Neuronal stem cell (in vitro differentiated cells): ENCODE measurements at regions not wholly inside any gene's neighbourhood (a gene's known extent, or its start where the extent isn't known, plus 50 kb on each side); places are given as distances from the start of the nearest gene placed in this dataset.

Source experiments
- DNase-seq: peaks from one replicate; pipeline ENCODE4 v3.0.0-alpha.2; 2013; ENCODE audit warnings: low spot score
- H2AFZ ChIP-seq: one replicate; pipeline ENCODE4 v1.6.1; 2013; ENCODE audit warnings: mild to moderate bottlenecking, low read length, inconsistent platforms
- H2AK5ac ChIP-seq: 2 replicates; pipeline ENCODE4 v1.6.1; 2013; ENCODE audit warnings: low read depth, mild to moderate bottlenecking, inconsistent platforms, low read length, moderate library complexity, mixed read lengths
- H2BK120ac ChIP-seq: 2 replicates; pipeline ENCODE4 v1.6.1; 2013; ENCODE audit warnings: low read depth, mild to moderate bottlenecking, inconsistent platforms, low read length, moderate library complexity, mixed read lengths
- H2BK12ac ChIP-seq: one replicate; pipeline ENCODE4 v1.6.1; 2013; ENCODE audit warnings: low read length, inconsistent platforms
- H2BK15ac ChIP-seq: 2 replicates; pipeline ENCODE4 v1.6.1; 2013; ENCODE audit warnings: mild to moderate bottlenecking, low read length, inconsistent platforms, mixed read lengths
- H2BK5ac ChIP-seq: one replicate; pipeline ENCODE4 v1.6.1; 2013; ENCODE audit warnings: inconsistent platforms, mild to moderate bottlenecking, low read length, moderate library complexity
- H3K14ac ChIP-seq: one replicate; pipeline ENCODE4 v1.6.1; 2013; ENCODE audit warnings: low read length, inconsistent platforms
- H3K18ac ChIP-seq: 2 replicates; pipeline ENCODE4 v1.6.1; 2013; ENCODE audit warnings: low read length, inconsistent platforms
- H3K23ac ChIP-seq: 2 replicates; pipeline ENCODE4 v1.6.1; 2013; ENCODE audit warnings: low read depth, mild to moderate bottlenecking, mixed read lengths, low read length, inconsistent platforms; ENCODE audit not compliant: poor library complexity
- H3K27ac ChIP-seq: replicated peaks from 3 replicates; pipeline ENCODE4 v1.5.1; 2013; ENCODE audit warnings: low read length, inconsistent platforms
- H3K27me3 ChIP-seq, 3 experiments: 2 replicates each; pipeline ENCODE4 v1.6.1; 2013; ENCODE audit warnings: low read length in 3 of 3, mild to moderate bottlenecking in 2 of 3, inconsistent platforms in 1 of 3, low read depth in 1 of 3, mixed read lengths in 1 of 3, moderate library complexity in 1 of 3; ENCODE audit not compliant: control insufficient read depth in 3 of 3, insufficient read depth in 3 of 3
- H3K36me3 ChIP-seq, 2 donors: replicated peaks in 1 of 2; 2 replicates each; pipeline ENCODE4 v1.6.1; 2013; ENCODE audit warnings: low read length in 2 of 2; ENCODE audit not compliant: control insufficient read depth in 2 of 2, insufficient read depth in 2 of 2
- H3K4ac ChIP-seq: 2 replicates; pipeline ENCODE4 v1.6.1; 2013; ENCODE audit warnings: inconsistent platforms, mild to moderate bottlenecking, low read length, moderate library complexity
- H3K4me1 ChIP-seq, 2 donors: 1 replicate in 1 of 2; 2 replicates in 1 of 2; pipeline ENCODE4 v1.6.1; 2013; ENCODE audit warnings: low read length in 2 of 2, low read depth in 1 of 2; ENCODE audit not compliant: control insufficient read depth in 2 of 2, insufficient read depth in 1 of 2
- H3K4me2 ChIP-seq: one replicate; pipeline ENCODE4 v1.6.1; 2013; ENCODE audit warnings: mild to moderate bottlenecking, low read length, inconsistent platforms; ENCODE audit not compliant: insufficient read depth, poor library complexity, severe bottlenecking
- H3K4me3 ChIP-seq, 2 donors: 2 replicates each; pipeline ENCODE4 v1.5.1; 2013; ENCODE audit warnings: low read length in 2 of 2, mild to moderate bottlenecking in 2 of 2, inconsistent platforms in 1 of 2, moderate library complexity in 1 of 2
- H3K79me1 ChIP-seq: one replicate; pipeline ENCODE4 v1.6.1; 2013; ENCODE audit warnings: low read depth, mild to moderate bottlenecking, inconsistent platforms, low read length, moderate library complexity
- H3K9ac ChIP-seq: one replicate; pipeline ENCODE4 v1.6.1; 2013; ENCODE audit warnings: mild to moderate bottlenecking, low read depth, low read length, inconsistent platforms; ENCODE audit not compliant: poor library complexity
- H3K9me3 ChIP-seq, 2 donors: replicated peaks in 1 of 2; 2 replicates each; pipeline versions ENCODE3 to v1.6.1; 2013; ENCODE audit warnings: low read length in 2 of 2, mild to moderate bottlenecking in 2 of 2, inconsistent platforms in 1 of 2, low read depth in 1 of 2, mixed read lengths in 1 of 2, moderate library complexity in 1 of 2; ENCODE audit not compliant: control insufficient read depth in 2 of 2, insufficient read depth in 1 of 2
- H4K8ac ChIP-seq: one replicate; pipeline ENCODE4 v1.6.1; 2013; ENCODE audit warnings: low read depth, mild to moderate bottlenecking, inconsistent platforms, low read length, moderate library complexity
- H4K91ac ChIP-seq: one replicate; pipeline ENCODE4 v1.6.1; 2013; ENCODE audit warnings: low read length, low read depth, mild to moderate bottlenecking, inconsistent platforms; ENCODE audit not compliant: poor library complexity
- WGBS, 2 donors: extraction: QIAGEN DNeasy Blood & Tissue Kit; methylation state at CpG; one replicate each; pipeline ENCODE4 v1.1.7; 2013; ENCODE audit warnings: missing lambda C conversion rate in 2 of 2, mixed read lengths in 1 of 2; ENCODE audit not compliant: insufficient read length in 2 of 2, insufficient replicate concordance in 1 of 2; ENCODE audit errors: extremely low coverage in 2 of 2; 5-methylcytosine and 5-hydroxymethylcytosine counted together

GRCh38 chr5:43785198-43785597 lies 182.2 kb downstream of the NNT start:
- Histone ChIP-seq H3K4me1 (no peaks in the 10 kb centered on the region), H3K9me3 (peaks cover 0 to 2% of the 10 kb centered on the region in 2 donors), H4K8ac (no peak overlapping the region), H3K18ac (no peak overlapping the region), H3K36me3 (no peaks in the 10 kb centered on the region), H3K79me1 (no peaks in the 10 kb centered on the region), H3K4me2 (no peak overlapping the region), H4K91ac (no peak overlapping the region), H3K4ac (no peak overlapping the region), H2BK12ac (no peak overlapping the region), H3K9ac (no peak overlapping the region), H3K27ac (no peak overlapping the region), H2AFZ (no peak overlapping the region), H2AK5ac (no peak overlapping the region), H3K14ac (peak overlapping the region; percentile 4), H2BK15ac (no peak overlapping the region), H2BK120ac (no peak overlapping the region), H2BK5ac (no peak overlapping the region), H3K23ac (no peak overlapping the region), H3K4me3 (no peak overlapping the region), H3K27me3 (no peaks in the 10 kb centered on the region)
- no CpG with 5 or more reads among the region's 3 CpGs for WGBS, 2 donors
- DNase-seq = no peak

GRCh38 chr5:43780586-43780985 lies 177.6 kb downstream of the NNT start:
- H3K23ac ChIP-seq = no peak overlapping the region
- no peak overlapping the region for H3K18ac ChIP-seq
- no peak overlapping the region for H3K14ac ChIP-seq
- no peaks in the 10 kb centered on the region for H3K36me3 ChIP-seq
- H2AFZ ChIP-seq = no peak overlapping the region
- no peaks in the 10 kb centered on the region for H3K9me3 ChIP-seq
- H2AK5ac ChIP-seq = no peak overlapping the region
- no peak overlapping the region for H4K8ac ChIP-seq
- H3K4me3 ChIP-seq = no peak overlapping the region
- DNase-seq = no peak
- no peak overlapping the region for H2BK120ac ChIP-seq
- H3K27me3 ChIP-seq = no peaks in the 10 kb centered on the region
- H2BK15ac ChIP-seq = no peak overlapping the region
- WGBS, 2 donors = no CpG with 5 or more reads among the region's 1 CpG
- H3K79me1 ChIP-seq = no peaks in the 10 kb centered on the region
- H2BK12ac ChIP-seq = no peak overlapping the region
- H3K27ac ChIP-seq = no peak overlapping the region
- no peak overlapping the region for H2BK5ac ChIP-seq
- no peak overlapping the region for H3K4ac ChIP-seq
- no peak overlapping the region for H4K91ac ChIP-seq
- H3K4me2 ChIP-seq = no peak overlapping the region
- H3K9ac ChIP-seq = no peak overlapping the region
- no peaks in the 10 kb centered on the region for H3K4me1 ChIP-seq

- WGBS, 2 donors = no CpG with 5 or more reads among the region's 1 CpG
- Histone ChIP-seq H2AFZ (no peak overlapping the region), H3K23ac (no peak overlapping the region)
These were observed 172.0 kb downstream of the NNT start for GRCh38 chr5:43774881-43775399.

GRCh38 chr5:43773478-43773844 lies 170.5 kb downstream of the NNT start:
- no peak overlapping the region for H3K9ac ChIP-seq
- H2BK5ac ChIP-seq = no peak overlapping the region
- H4K91ac ChIP-seq = no peak overlapping the region
- no peaks in the 10 kb centered on the region for H3K27me3 ChIP-seq
- no peak overlapping the region for H3K27ac ChIP-seq
- no peak overlapping the region for H2BK12ac ChIP-seq
- no peak overlapping the region for H3K4ac ChIP-seq
- H3K23ac ChIP-seq = no peak overlapping the region
- no peak overlapping the region for H3K18ac ChIP-seq
- H2BK120ac ChIP-seq = no peak overlapping the region
- no peaks in the 10 kb centered on the region for H3K36me3 ChIP-seq
- H4K8ac ChIP-seq = no peak overlapping the region
- no peak overlapping the region for H3K4me3 ChIP-seq
- no peak overlapping the region for H3K4me2 ChIP-seq
- no CpG with 5 or more reads among the region's 1 CpG for WGBS, 2 donors
- no peak overlapping the region for H2AK5ac ChIP-seq
- peak overlapping the region; percentile 41 for H2AFZ ChIP-seq
- H3K14ac ChIP-seq = no peak overlapping the region
- no peak for DNase-seq
- H3K9me3 ChIP-seq = no peaks in the 10 kb centered on the region
- H2BK15ac ChIP-seq = no peak overlapping the region
- H3K4me1 ChIP-seq = peaks cover 2 to 14% of the 10 kb centered on the region in 2 donors
- no peaks in the 10 kb centered on the region for H3K79me1 ChIP-seq

More at GRCh38 chr5:43774881-43775399, 172.0 kb downstream of the NNT start:
- Histone ChIP-seq H3K27ac (no peak overlapping the region), H3K18ac (no peak overlapping the region), H3K79me1 (no peaks in the 10 kb centered on the region), H2BK120ac (no peak overlapping the region), H3K9me3 (no peaks in the 10 kb centered on the region), H2AK5ac (no peak overlapping the region), H3K36me3 (no peaks in the 10 kb centered on the region), H4K91ac (no peak overlapping the region), H3K4me3 (no peak overlapping the region), H3K4me2 (no peak overlapping the region), H2BK12ac (no peak overlapping the region), H3K14ac (no peak overlapping the region), H3K4ac (no peak overlapping the region), H3K9ac (no peak overlapping the region), H3K4me1 (peaks cover 2 to 14% of the 10 kb centered on the region in 2 donors), H2BK15ac (no peak overlapping the region), H2BK5ac (no peak overlapping the region), H4K8ac (no peak overlapping the region), H3K27me3 (no peaks in the 10 kb centered on the region)
- DNase-seq = no peak
